Endothelial cell of umbilical vein (primary cell): ENCODE measurements at regions not wholly inside any gene's neighbourhood (a gene's known extent, or its start where the extent isn't known, plus 50 kb on each side); places are given as distances from the start of the nearest gene placed in this dataset.

Experiments used
- BruUV-seq: library from RNA; stranded (reverse); fragments of 400-500 nt; replicated peaks from 2 replicates; lab custom pipeline; 2021; lab: Mats Ljungman, UMichigan
- CTCF ChIA-PET: fragments of 300-600, 350-600 bp; sonication (Branson Sonifier 250); formaldehyde crosslinking; loops from one replicate; lab custom pipeline; 2021; ENCODE audit warnings: antibody characterized with exemption, inconsistent platforms; lab: Charles Lee
- POLR2A ChIA-PET: fragments of 300-600, 350-600 bp; sonication (Branson Sonifier 250); formaldehyde crosslinking; loops from one replicate; lab custom pipeline; 2021; ENCODE audit warnings: antibody characterized with exemption, inconsistent platforms; lab: Charles Lee
- DNase-seq: peaks from one replicate; pipeline ENCODE4 v3.0.0-alpha.2; 2011; ENCODE audit warnings: low read depth, low spot score
- FAIRE-seq: peaks from 2 replicates; lab custom pipeline; 2011; peaks lifted over from hg19 to GRCh38; lab: Jason Lieb, UNC
- H2AFZ ChIP-seq: 2 replicates; pipeline ENCODE4 v1.6.0; 2012; ENCODE audit warnings: low read depth, low read length, control low read depth, inconsistent platforms
- H3K27ac ChIP-seq: 2 replicates; pipeline ENCODE4 v1.5.1; 2011; ENCODE audit warnings: low read depth, mild to moderate bottlenecking, control low read depth, low read length, moderate library complexity; ENCODE audit not compliant: insufficient read depth
- H3K27me3 ChIP-seq, 2 experiments: 2 replicates each; pipeline versions ENCODE4 v1.6.0 to v1.6.1; 2011; ENCODE audit warnings: low read length in 2 of 2, mixed read lengths in 1 of 2; ENCODE audit not compliant: control insufficient read depth in 2 of 2, insufficient read depth in 2 of 2
- H3K36me3 ChIP-seq, 2 experiments: 2 replicates in 1 of 2; 3 replicates in 1 of 2; pipeline ENCODE4 v1.5.1; 2011; ENCODE audit warnings: low read length in 2 of 2, mild to moderate bottlenecking in 1 of 2, moderate library complexity in 1 of 2; ENCODE audit not compliant: control insufficient read depth in 2 of 2, insufficient read depth in 2 of 2; ENCODE audit errors: extremely low read depth in 1 of 2
- H3K4me1 ChIP-seq: 3 replicates; pipeline ENCODE4 v1.5.1; 2011; ENCODE audit warnings: mild to moderate bottlenecking, low read length; ENCODE audit not compliant: control insufficient read depth, insufficient read depth; ENCODE audit errors: extremely low read depth
- H3K4me2 ChIP-seq: 2 replicates; pipeline ENCODE4 v1.6.1; 2011; ENCODE audit warnings: low read length, control low read depth, mixed read lengths; ENCODE audit not compliant: insufficient read depth
- H3K4me3 ChIP-seq, 3 experiments: fragments of 200-600 bp in 1 of 3; sonication (generic), shearing (Covaris generic) in 1 of 3; replicated peaks in 1 of 3; 2 replicates each; pipeline ENCODE4 v1.5.1; 2011 to 2016; ENCODE audit warnings: control low read depth in 3 of 3, low read length in 3 of 3, mild to moderate bottlenecking in 2 of 3, inconsistent platforms in 1 of 3, low read depth in 1 of 3, moderate library complexity in 1 of 3; ENCODE audit not compliant: insufficient read depth in 1 of 3
- H3K79me2 ChIP-seq: 2 replicates; pipeline ENCODE4 v1.6.0; 2012; ENCODE audit warnings: low read length, inconsistent platforms; ENCODE audit not compliant: control insufficient read depth, insufficient read depth
- H3K9ac ChIP-seq: replicated peaks from 2 replicates; pipeline ENCODE3; 2011; ENCODE audit warnings: low read length, control low read depth; ENCODE audit not compliant: insufficient read depth; ENCODE audit errors: extremely low read depth
- H3K9me1 ChIP-seq: replicated peaks from 3 replicates; pipeline ENCODE4 v1.6.0; 2011; ENCODE audit warnings: mild to moderate bottlenecking, low read length; ENCODE audit not compliant: control insufficient read depth, insufficient read depth; ENCODE audit errors: extremely low read depth
- H3K9me3 ChIP-seq: replicated peaks from 2 replicates; pipeline ENCODE4 v1.5.1; 2012; ENCODE audit warnings: low read length, inconsistent platforms; ENCODE audit not compliant: control insufficient read depth, insufficient read depth
- H4K20me1 ChIP-seq: replicated peaks from 2 replicates; pipeline ENCODE3; 2011; ENCODE audit warnings: mild to moderate bottlenecking, low read length; ENCODE audit not compliant: control insufficient read depth, insufficient read depth; ENCODE audit errors: extremely low read depth
- CTCF ChIP-seq, 2 donors: IDR thresholded peaks; 1 replicate in 1 of 2; 2 replicates in 1 of 2; pipeline ENCODE4 v1.5.1; 2011; ENCODE audit warnings: low read length in 2 of 2, mild to moderate bottlenecking in 2 of 2, moderate library complexity in 2 of 2, control low read depth in 1 of 2, inconsistent platforms in 1 of 2, low read depth in 1 of 2; ENCODE audit not compliant: insufficient read depth in 1 of 2; ENCODE audit errors: extremely low read depth in 1 of 2
- EZH2 ChIP-seq: IDR thresholded peaks from 2 replicates; pipeline ENCODE4 v1.6.1; 2012; ENCODE audit warnings: borderline replicate concordance, low read depth, mild to moderate bottlenecking, moderate library complexity, low read length, inconsistent platforms; ENCODE audit not compliant: severe bottlenecking
- FOS ChIP-seq: IDR thresholded peaks from 2 replicates; pipeline ENCODE4 v1.6.1; 2011; ENCODE audit warnings: mild to moderate bottlenecking, low read length, moderate library complexity, borderline replicate concordance; ENCODE audit not compliant: insufficient read depth
- GATA2 ChIP-seq: IDR thresholded peaks from 2 replicates; pipeline ENCODE4 v1.7.0; 2011; ENCODE audit warnings: low read depth, mild to moderate bottlenecking, moderate library complexity, mixed read lengths, low read length; ENCODE audit not compliant: insufficient read length, insufficient read depth
- JUN ChIP-seq: IDR thresholded peaks from 2 replicates; pipeline ENCODE4 v1.6.1; 2011; ENCODE audit warnings: borderline replicate concordance, low read depth; ENCODE audit not compliant: insufficient read length, insufficient read depth
- MAX ChIP-seq: IDR thresholded peaks from 2 replicates; pipeline ENCODE4 v1.6.1; 2011; ENCODE audit not compliant: insufficient read depth, insufficient read length
- MYC ChIP-seq: IDR thresholded peaks from one replicate; pipeline ENCODE4 v1.6.1; 2011; ENCODE audit warnings: mild to moderate bottlenecking, low read depth, low read length
- POLR2A ChIP-seq: IDR thresholded peaks from 2 replicates; pipeline ENCODE4 v1.6.1; 2012; ENCODE audit warnings: low read depth, mild to moderate bottlenecking, control low read depth, low read length
- POLR2AphosphoS5 ChIP-seq: IDR thresholded peaks from 2 replicates; pipeline ENCODE4 v1.6.1; 2012; ENCODE audit warnings: low read depth, mild to moderate bottlenecking, control low read depth, low read length, moderate library complexity; ENCODE audit not compliant: insufficient read depth
- dilution Hi-C: fragments of 300-500 bp; cut with MboI; formaldehyde crosslinking; loops from one replicate; pipeline ENCODE4 v1.15.0; 2019; ENCODE audit warnings: low sequenced_read_pairs; ENCODE audit not compliant: extremely low pct_ligation_motif_present
- intact Hi-C: fragments of 100-400 bp; cut with micrococcal nuclease; formaldehyde crosslinking; loops from one replicate; pipeline ENCODE4 v1.10.0; 2022

- Histone ChIP-seq H3K9me1 (no peaks in the 10 kb centered on the region), H3K36me3 (no peaks in the 10 kb centered on the region), H3K4me1 (no peaks in the 10 kb centered on the region), H4K20me1 (no peaks in the 10 kb centered on the region), H3K4me2 (no peak overlapping the region), H2AFZ (no peak overlapping the region), H3K27ac (no peak overlapping the region), H3K9ac (no peak overlapping the region), H3K79me2 (no peaks in the 10 kb centered on the region), H3K9me3 (no peaks in the 10 kb centered on the region), H3K4me3 (no peak overlapping the region), H3K27me3 (peaks cover 0 to under 1% of the 10 kb centered on the region in 2 experiments)
- dilution Hi-C loops, result no loop called here
- TF ChIP-seq MAX (no peak), JUN (no peak), POLR2AphosphoS5 (no peak), FOS (no peak), EZH2 (no peak), MYC (no peak), POLR2A (no peak), CTCF (IDR thresholded peaks at IDR 0.05; ENCODE audit: extremely low read depth in 1 of 2, insufficient read depth in 1 of 2, low read depth in 1 of 2, low read length in 2 of 2) (no peak), GATA2 (no peak)
- intact Hi-C loops, result no loop called here
- DNase-seq, result no peak
- POLR2A ChIA-PET, result no interaction called here
- no peak for FAIRE-seq
- CTCF ChIA-PET, result no interaction called here
- no TSS peak for BruUV-seq
These were observed 167.1 kb upstream of the ZMIZ1 start for GRCh38 chr10:78901694-78902093.
